Ishikawa (cell line): ENCODE measurements at regions not wholly inside any gene's neighbourhood (a gene's known extent, or its start where the extent isn't known, plus 50 kb on each side); places are given as distances from the start of the nearest gene placed in this dataset.

ENCODE experiments used
- CEBPB ChIP-seq: IDR thresholded peaks from 2 replicates; pipeline ENCODE4 v1.6.1; 2012
- CREB1 ChIP-seq: IDR thresholded peaks from 2 replicates; pipeline ENCODE4 v1.6.1; 2012; ENCODE audit warnings: low read depth
- EGR1 ChIP-seq: IDR thresholded peaks from 2 replicates; pipeline ENCODE4 v1.6.1; 2012
- EP300 ChIP-seq: IDR thresholded peaks from 2 replicates; pipeline ENCODE4 v1.6.1; 2012; ENCODE audit warnings: borderline replicate concordance
- FOXM1 ChIP-seq: IDR thresholded peaks from 2 replicates; pipeline ENCODE4 v1.6.1; 2012; ENCODE audit warnings: low read depth, borderline replicate concordance
- NFIC ChIP-seq: IDR thresholded peaks from 2 replicates; pipeline ENCODE4 v1.6.1; 2012
- RAD21 ChIP-seq: IDR thresholded peaks from 2 replicates; pipeline ENCODE4 v1.6.1; 2012; ENCODE audit warnings: low read depth
- TAF1 ChIP-seq: IDR thresholded peaks from 2 replicates; pipeline ENCODE4 v1.6.1; 2012; ENCODE audit warnings: low read depth, mild to moderate bottlenecking
- TCF12 ChIP-seq: IDR thresholded peaks from 2 replicates; pipeline ENCODE4 v1.6.1; 2012; ENCODE audit warnings: low read depth
- TEAD4 ChIP-seq: IDR thresholded peaks from 2 replicates; pipeline ENCODE4 v1.6.1; 2012
- YY1 ChIP-seq: IDR thresholded peaks from 2 replicates; pipeline ENCODE4 v1.6.1; 2012; ENCODE audit warnings: low read depth
- ZBTB7A ChIP-seq: IDR thresholded peaks from 2 replicates; pipeline ENCODE4 v1.6.1; 2012; ENCODE audit warnings: low read depth
- TF ChIP-seq, protein P1 (sequence below): IDR thresholded peaks from 2 replicates; pipeline ENCODE4 v1.6.1; 2012
- TF ChIP-seq, protein P2 (sequence below): IDR thresholded peaks from 2 replicates; pipeline ENCODE4 v1.6.1; 2012
- TF ChIP-seq, protein P3 (sequence below): IDR thresholded peaks from 2 replicates; pipeline ENCODE4 v1.6.1; 2012; ENCODE audit warnings: low read depth, mild to moderate bottlenecking

DNA sequence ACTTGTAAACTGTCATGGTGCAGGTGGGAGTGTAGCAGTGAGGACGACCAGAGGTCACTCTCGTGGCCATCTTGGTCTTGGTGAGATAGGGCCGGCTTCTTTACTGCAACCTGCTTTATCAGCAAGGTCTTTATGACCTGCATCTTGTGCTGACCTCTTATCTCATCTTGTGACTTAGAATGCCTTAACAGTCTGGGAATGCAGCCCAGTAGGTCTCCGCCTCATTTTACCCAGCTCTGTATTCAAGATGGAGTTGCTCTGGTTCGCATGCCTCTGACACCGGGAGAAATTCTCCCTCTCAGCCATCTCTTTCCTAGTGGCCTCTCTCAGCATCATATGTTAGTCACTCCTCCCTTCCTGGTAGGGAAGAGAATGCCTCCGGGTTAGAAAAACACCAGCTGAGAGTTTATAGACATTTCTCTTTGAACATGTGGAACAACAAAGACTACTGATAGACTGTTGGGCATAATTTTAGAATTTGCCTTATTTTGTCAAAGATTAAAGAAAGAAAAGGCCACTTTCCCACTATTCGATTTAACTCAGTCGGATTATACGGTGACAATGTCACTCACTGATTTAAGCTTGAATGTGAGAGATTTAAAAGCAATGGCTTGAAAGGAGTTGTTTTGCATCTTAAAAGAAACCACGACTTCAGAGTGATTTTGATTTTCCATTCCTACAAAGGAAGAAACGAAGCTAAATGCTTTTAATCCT is 67.9 kb upstream of the SNX9 start:
- TF ChIP-seq, protein P1, sequence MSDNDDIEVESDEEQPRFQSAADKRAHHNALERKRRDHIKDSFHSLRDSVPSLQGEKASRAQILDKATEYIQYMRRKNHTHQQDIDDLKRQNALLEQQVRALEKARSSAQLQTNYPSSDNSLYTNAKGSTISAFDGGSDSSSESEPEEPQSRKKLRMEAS, result no peak
- no peak for TF ChIP-seq NFIC

DNA sequence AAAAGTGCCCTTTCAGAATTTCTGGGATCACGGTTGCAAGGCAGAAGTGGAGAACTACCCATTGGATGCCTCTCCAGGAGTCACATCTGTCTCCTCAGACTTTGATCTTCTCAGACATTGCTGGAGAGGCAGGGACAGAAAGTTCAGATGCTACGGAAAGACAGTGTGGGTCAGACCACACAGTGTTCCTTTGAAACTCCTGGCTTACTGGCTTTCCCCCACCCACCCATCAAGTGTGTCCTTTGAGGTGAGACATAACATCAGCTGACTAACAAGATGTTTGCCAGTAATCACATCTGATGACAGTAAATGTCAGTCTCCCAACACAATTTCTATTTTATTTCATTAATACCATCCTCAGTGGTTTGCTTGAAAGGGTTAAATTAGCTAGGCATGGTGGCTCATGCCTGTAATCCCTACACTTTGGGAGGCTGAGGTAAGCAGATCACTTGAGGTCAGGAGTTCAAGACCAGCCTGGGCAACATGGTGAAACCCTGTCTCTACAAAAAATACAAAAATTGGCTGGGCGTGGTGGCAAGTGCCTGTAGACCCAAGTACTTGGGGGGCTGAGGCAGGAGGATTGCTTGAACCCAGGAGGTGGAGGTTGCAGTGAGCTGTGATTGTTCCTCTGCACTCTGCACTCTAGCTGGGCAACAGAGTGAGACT is 67.2 kb upstream of the SNX9 start:
- TF ChIP-seq NFIC (no peak), YY1 (no peak), TEAD4 (no peak), CREB1 (no peak), FOXM1 (no peak), EP300 (no peak), ZBTB7A (no peak), EGR1 (no peak), TAF1 (no peak), TCF12 (no peak), RAD21 (no peak), CEBPB (no peak)
- TF ChIP-seq, protein P2, sequence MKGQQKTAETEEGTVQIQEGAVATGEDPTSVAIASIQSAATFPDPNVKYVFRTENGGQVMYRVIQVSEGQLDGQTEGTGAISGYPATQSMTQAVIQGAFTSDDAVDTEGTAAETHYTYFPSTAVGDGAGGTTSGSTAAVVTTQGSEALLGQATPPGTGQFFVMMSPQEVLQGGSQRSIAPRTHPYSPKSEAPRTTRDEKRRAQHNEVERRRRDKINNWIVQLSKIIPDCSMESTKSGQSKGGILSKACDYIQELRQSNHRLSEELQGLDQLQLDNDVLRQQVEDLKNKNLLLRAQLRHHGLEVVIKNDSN, result no peak
- TF ChIP-seq, protein P3, sequence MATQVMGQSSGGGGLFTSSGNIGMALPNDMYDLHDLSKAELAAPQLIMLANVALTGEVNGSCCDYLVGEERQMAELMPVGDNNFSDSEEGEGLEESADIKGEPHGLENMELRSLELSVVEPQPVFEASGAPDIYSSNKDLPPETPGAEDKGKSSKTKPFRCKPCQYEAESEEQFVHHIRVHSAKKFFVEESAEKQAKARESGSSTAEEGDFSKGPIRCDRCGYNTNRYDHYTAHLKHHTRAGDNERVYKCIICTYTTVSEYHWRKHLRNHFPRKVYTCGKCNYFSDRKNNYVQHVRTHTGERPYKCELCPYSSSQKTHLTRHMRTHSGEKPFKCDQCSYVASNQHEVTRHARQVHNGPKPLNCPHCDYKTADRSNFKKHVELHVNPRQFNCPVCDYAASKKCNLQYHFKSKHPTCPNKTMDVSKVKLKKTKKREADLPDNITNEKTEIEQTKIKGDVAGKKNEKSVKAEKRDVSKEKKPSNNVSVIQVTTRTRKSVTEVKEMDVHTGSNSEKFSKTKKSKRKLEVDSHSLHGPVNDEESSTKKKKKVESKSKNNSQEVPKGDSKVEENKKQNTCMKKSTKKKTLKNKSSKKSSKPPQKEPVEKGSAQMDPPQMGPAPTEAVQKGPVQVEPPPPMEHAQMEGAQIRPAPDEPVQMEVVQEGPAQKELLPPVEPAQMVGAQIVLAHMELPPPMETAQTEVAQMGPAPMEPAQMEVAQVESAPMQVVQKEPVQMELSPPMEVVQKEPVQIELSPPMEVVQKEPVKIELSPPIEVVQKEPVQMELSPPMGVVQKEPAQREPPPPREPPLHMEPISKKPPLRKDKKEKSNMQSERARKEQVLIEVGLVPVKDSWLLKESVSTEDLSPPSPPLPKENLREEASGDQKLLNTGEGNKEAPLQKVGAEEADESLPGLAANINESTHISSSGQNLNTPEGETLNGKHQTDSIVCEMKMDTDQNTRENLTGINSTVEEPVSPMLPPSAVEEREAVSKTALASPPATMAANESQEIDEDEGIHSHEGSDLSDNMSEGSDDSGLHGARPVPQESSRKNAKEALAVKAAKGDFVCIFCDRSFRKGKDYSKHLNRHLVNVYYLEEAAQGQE, result no peak
- TF ChIP-seq, protein P1, result no peak

DNA sequence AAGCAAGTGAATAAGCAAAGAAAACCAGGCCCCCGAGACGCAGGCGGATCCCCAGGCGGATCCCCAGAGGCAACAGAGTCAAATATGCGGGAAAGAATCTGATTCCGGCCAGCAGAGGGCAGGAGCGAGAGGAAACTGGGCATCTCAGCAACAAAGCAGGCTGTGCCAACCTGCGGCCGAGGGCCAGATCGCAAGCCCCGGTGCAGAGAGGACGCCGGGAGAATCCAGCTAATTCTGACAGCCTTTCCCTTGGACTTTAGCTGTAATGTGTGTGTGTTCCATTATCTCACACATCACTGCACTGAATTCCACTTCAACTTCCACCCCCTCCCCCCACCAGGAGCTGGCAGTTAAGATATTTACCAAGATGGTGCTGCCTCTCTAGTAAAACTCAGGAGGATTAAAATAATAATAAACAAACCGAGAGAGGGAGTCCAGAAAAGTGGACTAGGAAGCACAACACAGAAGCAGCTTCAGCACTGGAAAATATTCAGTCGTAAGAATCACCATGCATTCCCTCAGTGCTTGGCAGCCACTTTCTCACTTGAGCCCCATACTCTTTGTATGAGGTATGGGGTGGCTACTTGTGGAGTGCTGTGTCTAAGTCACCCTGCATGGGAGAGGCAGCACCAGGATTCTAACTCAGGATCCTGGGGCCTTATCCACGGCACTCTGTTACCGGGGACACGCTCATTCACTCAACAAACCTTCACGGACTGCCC is 66.2 kb upstream of the SNX9 start:
- TF ChIP-seq YY1 (no peak), TCF12 (0 out of 2 replicates have a peak, but pooled peaks have one; percentile 26), FOXM1 (no peak), CREB1 (no peak), ZBTB7A (no peak), TEAD4 (peak; percentile 87), EP300 (no peak), NFIC (0 out of 2 replicates have a peak, but pooled peaks have one; percentile 18), EGR1 (no peak), CEBPB (no peak), RAD21 (peak; percentile 91), TAF1 (no peak)
- TF ChIP-seq, protein P1, result no peak

DNA sequence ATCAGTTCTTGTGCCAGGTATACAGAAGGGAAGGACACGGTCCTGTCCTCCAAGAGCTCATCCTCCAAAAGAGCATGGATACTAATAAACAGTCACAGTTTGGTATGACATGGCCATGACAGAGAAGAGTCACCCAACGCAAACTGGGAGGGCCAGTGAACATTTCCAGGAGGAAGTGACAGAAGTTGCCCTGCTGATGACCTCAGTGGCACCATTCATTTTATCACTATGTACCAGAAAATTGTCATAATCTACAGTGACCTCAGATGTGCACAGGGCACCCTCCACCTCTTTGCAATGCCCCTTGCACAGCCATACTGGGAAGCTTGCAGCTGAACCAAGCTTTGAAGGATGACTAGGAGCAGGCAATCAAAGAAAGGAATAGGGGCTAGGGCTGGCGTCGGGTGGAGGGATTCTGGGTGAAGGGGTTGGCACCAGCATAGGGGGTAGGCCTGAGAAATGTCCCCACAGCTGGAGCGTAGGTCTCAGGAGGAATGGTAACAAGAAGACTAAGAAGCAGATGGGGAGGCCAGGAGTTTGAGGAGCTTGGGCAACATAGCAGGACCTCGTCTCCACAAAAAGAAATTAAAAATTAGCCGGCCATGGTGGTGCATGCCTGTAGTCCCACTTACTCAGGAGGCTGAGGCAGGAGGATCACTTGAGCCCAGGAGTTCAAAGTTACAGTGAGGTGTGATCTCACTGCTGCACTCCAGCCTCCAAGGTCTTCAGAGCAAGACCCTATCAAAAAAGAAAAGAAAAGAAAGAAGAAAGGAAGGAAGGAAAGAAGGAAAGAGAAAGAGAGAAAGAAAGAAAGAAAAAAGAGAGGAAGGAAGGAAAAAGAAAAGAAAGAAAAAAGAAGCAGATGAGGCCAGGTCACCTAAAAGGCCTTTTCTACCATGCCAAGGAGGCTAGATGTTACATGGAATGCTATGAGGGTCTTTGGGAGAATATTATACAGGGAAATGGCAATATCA is 65.3 kb upstream of the SNX9 start:
- TF ChIP-seq, protein P1, result no peak
- TF ChIP-seq YY1 (no peak), NFIC (no peak), TEAD4 (no peak), FOXM1 (no peak), TCF12 (no peak), EP300 (no peak)
- TF ChIP-seq, protein P3, result no peak

DNA sequence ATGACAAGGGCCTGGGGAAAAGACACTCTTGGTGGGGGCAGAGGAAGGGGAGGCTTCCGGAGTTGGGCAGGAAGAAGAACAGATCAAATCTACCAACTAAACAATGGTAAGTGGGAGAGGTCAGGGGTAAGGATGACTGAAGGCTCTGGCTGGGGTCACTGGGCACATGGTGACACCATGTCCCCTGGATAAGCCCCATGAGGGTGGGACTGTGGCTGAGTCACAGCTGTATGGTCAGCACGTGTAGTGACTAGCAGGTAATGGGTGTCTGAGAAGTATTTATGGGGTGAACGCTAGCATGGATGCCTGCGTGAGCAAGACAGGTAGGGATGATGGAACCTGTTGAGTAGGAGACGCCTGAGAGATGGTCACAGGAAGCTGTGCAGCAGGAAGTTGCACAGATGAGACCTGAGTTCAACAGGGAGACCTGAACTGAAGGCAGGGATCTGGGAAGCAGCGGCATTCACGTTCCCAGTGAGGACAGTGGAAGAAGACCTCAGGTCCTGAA is 64.5 kb upstream of the SNX9 start:
- TF ChIP-seq EGR1 (no peak), TCF12 (no peak), TEAD4 (no peak), NFIC (no peak), FOXM1 (no peak), EP300 (no peak), ZBTB7A (no peak), TAF1 (no peak), RAD21 (no peak), YY1 (no peak; the same call in 1 of the 2 replicates), CREB1 (no peak), CEBPB (no peak)
- TF ChIP-seq, protein P3, result no peak
- TF ChIP-seq, protein P1, result no peak
- TF ChIP-seq, protein P2, result no peak
